H1 (cell line): ENCODE measurements at regions not wholly inside any gene's neighbourhood (a gene's known extent, or its start where the extent isn't known, plus 50 kb on each side); places are given as distances from the start of the nearest gene placed in this dataset.

Experiments used
- CBX5 ChIP-seq: fragments of 300-800, 300-1000 bp; sonication (generic); IDR thresholded peaks from 2 replicates; pipeline ENCODE4 v1.7.1; 2016; ENCODE audit warnings: antibody characterized with exemption, low read length, low read depth
- EGR1 ChIP-seq: IDR thresholded peaks from 2 replicates; pipeline ENCODE4 v1.6.1; 2011; ENCODE audit warnings: low read depth, low read length, borderline replicate concordance
- MAFK ChIP-seq: IDR thresholded peaks from 2 replicates; pipeline ENCODE4 v1.6.1; 2012; ENCODE audit warnings: low read depth, mild to moderate bottlenecking, improper control_type of control experiment, low read length
- POLR2AphosphoS5 ChIP-seq: IDR thresholded peaks from 2 replicates; pipeline ENCODE4 v1.6.1; 2011; ENCODE audit warnings: low read depth, low read length
- RAD21 ChIP-seq, 2 experiments: IDR thresholded peaks in 1 of 2; conservative IDR thresholded peaks in 1 of 2; 2 replicates each; pipeline ENCODE4 v1.6.1; 2011; ENCODE audit warnings: low read depth in 2 of 2, low read length in 2 of 2, improper control_type of control experiment in 1 of 2, inconsistent platforms in 1 of 2, mild to moderate bottlenecking in 1 of 2, moderate library complexity in 1 of 2
- SP2 ChIP-seq: IDR thresholded peaks from 2 replicates; pipeline ENCODE4 v1.6.1; 2012; ENCODE audit warnings: mild to moderate bottlenecking, low read length, inconsistent platforms
- SUZ12 ChIP-seq: fragments of 200-600 bp; sonication (generic); IDR thresholded peaks from 2 replicates; pipeline ENCODE4 v1.6.1; 2012; ENCODE audit warnings: mild to moderate bottlenecking, inconsistent platforms, low read length, moderate library complexity, mixed read lengths
- TCF12 ChIP-seq: IDR thresholded peaks from 2 replicates; pipeline ENCODE4 v1.6.1; 2011; ENCODE audit warnings: low read depth, mild to moderate bottlenecking, low read length
- TF ChIP-seq, protein P1 (sequence below): IDR thresholded peaks from 2 replicates; pipeline ENCODE4 v1.6.1; 2011; ENCODE audit warnings: low read depth, mild to moderate bottlenecking, low read length; ENCODE audit not compliant: insufficient read depth

DNA sequence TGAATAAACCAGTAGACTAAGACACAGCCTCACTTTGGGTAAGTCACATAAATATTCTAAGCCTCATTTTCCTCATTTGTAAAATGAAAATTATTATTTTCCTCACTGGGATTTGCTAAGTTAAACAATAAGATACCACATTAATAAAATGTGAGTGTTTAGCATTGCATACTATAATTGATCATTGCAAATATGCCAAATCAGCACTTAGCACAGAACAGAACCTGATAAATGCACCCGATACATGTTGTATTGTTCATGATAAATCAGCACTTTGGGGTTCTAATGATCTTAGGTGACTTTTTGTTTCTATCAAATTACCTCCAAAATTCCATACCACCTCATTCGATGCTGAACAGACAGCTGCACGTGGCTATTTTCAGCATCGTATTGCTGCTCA lies 50.2 kb upstream of the RAPGEF4 start (continued):
- TF ChIP-seq CBX5, result no peak
- TF ChIP-seq MAFK, result no peak
- no peak for TF ChIP-seq POLR2AphosphoS5
- no peak for TF ChIP-seq TCF12
- no peak for TF ChIP-seq SP2
- TF ChIP-seq, protein P1, sequence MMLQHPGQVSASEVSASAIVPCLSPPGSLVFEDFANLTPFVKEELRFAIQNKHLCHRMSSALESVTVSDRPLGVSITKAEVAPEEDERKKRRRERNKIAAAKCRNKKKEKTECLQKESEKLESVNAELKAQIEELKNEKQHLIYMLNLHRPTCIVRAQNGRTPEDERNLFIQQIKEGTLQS, result no peak
- no peak for TF ChIP-seq RAD21 (IDR thresholded peaks at IDR 0.05 in 1 of 2, conservative IDR thresholded peaks at IDR 0.05 in 1 of 2; ENCODE audit: low read depth in 2 of 2, low read length in 2 of 2)
- no peak for TF ChIP-seq SUZ12
- no peak for TF ChIP-seq EGR1
